SW480 (cell line): ENCODE measurements at regions not wholly inside any gene's neighbourhood (a gene's known extent, or its start where the extent isn't known, plus 50 kb on each side); places are given as distances from the start of the nearest gene placed in this dataset.

ENCODE experiments used
- DNase-seq: peaks from one replicate; pipeline ENCODE4 v3.0.0-alpha.2; 2016; ENCODE audit warnings: low spot score

GRCh38 chr4:14049946-14050345 is 422.4 kb upstream of the BOD1L1 start:
- DNase-seq, result no peak

- no peak for DNase-seq
These were observed 425.8 kb upstream of the BOD1L1 start for GRCh38 chr4:14053291-14053690.

GRCh38 chr4:14054391-14054790 is 426.9 kb upstream of the BOD1L1 start:
- DNase-seq, result no peak

GRCh38 chr4:14059006-14059405 is 431.5 kb upstream of the BOD1L1 start:
- DNase-seq, result no peak

GRCh38 chr4:14064984-14065383 is 437.5 kb upstream of the BOD1L1 start:
- no peak for DNase-seq

- DNase-seq, result no peak
These were observed 437.9 kb upstream of the BOD1L1 start for GRCh38 chr4:14065406-14065805.

GRCh38 chr4:14066979-14067378 is 439.5 kb upstream of the BOD1L1 start:
- DNase-seq, result no peak

- DNase-seq, result no peak
These were observed 442.4 kb upstream of the BOD1L1 start for GRCh38 chr4:14069886-14070285.

GRCh38 chr4:14070289-14070880 is 442.9 kb upstream of the BOD1L1 start:
- no peak for DNase-seq

GRCh38 chr4:14072506-14072905 is 445.0 kb upstream of the BOD1L1 start:
- no peak for DNase-seq

GRCh38 chr4:14076776-14077175 is 449.3 kb upstream of the BOD1L1 start:
- no peak for DNase-seq

GRCh38 chr4:14078326-14078725 is 450.8 kb upstream of the BOD1L1 start:
- DNase-seq, result no peak

- DNase-seq, result no peak
These were observed 452.1 kb upstream of the BOD1L1 start for GRCh38 chr4:14079601-14080000.

GRCh38 chr4:14083150-14083549 is 455.6 kb upstream of the BOD1L1 start:
- DNase-seq, result no peak

- DNase-seq, result no peak
These were observed 457.1 kb upstream of the BOD1L1 start for GRCh38 chr4:14084598-14084997.

GRCh38 chr4:14087459-14087858 is 459.9 kb upstream of the BOD1L1 start:
- DNase-seq, result no peak

GRCh38 chr4:14087921-14088320 is 460.4 kb upstream of the BOD1L1 start:
- no peak for DNase-seq

GRCh38 chr4:14091531-14091930 is 464.0 kb upstream of the BOD1L1 start:
- DNase-seq, result no peak

- DNase-seq, result no peak
These were observed 464.4 kb upstream of the BOD1L1 start for GRCh38 chr4:14091966-14092365.

- DNase-seq, result no peak
These were observed 465.2 kb upstream of the BOD1L1 start for GRCh38 chr4:14092741-14093140.

GRCh38 chr4:14095831-14096230 is 468.3 kb upstream of the BOD1L1 start:
- no peak for DNase-seq

- DNase-seq, result no peak
These were observed 469.0 kb upstream of the BOD1L1 start for GRCh38 chr4:14096396-14096965.

GRCh38 chr4:14100349-14100748 is 472.8 kb upstream of the BOD1L1 start:
- DNase-seq, result no peak

- DNase-seq, result no peak
These were observed 482.9 kb upstream of the BOD1L1 start for GRCh38 chr4:14110407-14110806.
